ENCODE measurements at regions not wholly inside any gene's neighbourhood (a gene's known extent, or its start where the extent isn't known, plus 50 kb on each side); places are given as distances from the start of the nearest gene placed in this dataset.

GRCh38 chr18:46338205-46338604 lies 234.0 kb downstream of the HAUS1 start:
- no peaks in the 10 kb centered on the region for H3K4me1 ChIP-seq (ENCODE audit: control insufficient read depth, extremely low read depth, insufficient read depth, low read length)
- H3K9me1 ChIP-seq (replicated peaks; ENCODE audit: control insufficient read depth, extremely low read depth, insufficient read depth, low read length) = no peaks in the 10 kb centered on the region
- no peaks in the 10 kb centered on the region for H4K20me1 ChIP-seq (replicated peaks; ENCODE audit: control insufficient read depth, extremely low read depth, insufficient read depth, low read length)
- no peak overlapping the region for H3K27ac ChIP-seq (ENCODE audit: insufficient read depth, low read depth, low read length)
- TF ChIP-seq POLR2AphosphoS5 (IDR thresholded peaks at IDR 0.05; ENCODE audit: insufficient read depth, low read depth, low read length) (no peak), EZH2 (IDR thresholded peaks at IDR 0.05; ENCODE audit: borderline replicate concordance, low read depth, low read length, severe bottlenecking) (no peak), MYC (IDR thresholded peaks at IDR 0.05; ENCODE audit: low read depth, low read length) (no peak), FOS (IDR thresholded peaks at IDR 0.05; ENCODE audit: borderline replicate concordance, insufficient read depth, low read length) (no peak)
- H3K9ac ChIP-seq (replicated peaks; ENCODE audit: extremely low read depth, insufficient read depth, low read length) = no peak overlapping the region
- no peaks in the 10 kb centered on the region for H3K9me3 ChIP-seq (replicated peaks; ENCODE audit: control insufficient read depth, insufficient read depth, low read length)
- H3K36me3 ChIP-seq (ENCODE audit: control insufficient read depth in 2 of 2, extremely low read depth in 1 of 2, insufficient read depth in 2 of 2, low read length in 2 of 2) = no peaks in the 10 kb centered on the region
- FAIRE-seq = no peak
- dilution Hi-C loops (cut with MboI; ENCODE audit: extremely low pct_ligation_motif_present, low sequenced_read_pairs) (no loop called here), intact Hi-C loops (cut with micrococcal nuclease) (no loop called here)
- peaks cover 30 to 36% of the 10 kb centered on the region in 2 experiments for H3K27me3 ChIP-seq (ENCODE audit: control insufficient read depth in 2 of 2, insufficient read depth in 2 of 2, low read length in 2 of 2)
- no peak for DNase-seq (ENCODE audit: low read depth, low spot score)
- no peak overlapping the region for H2AFZ ChIP-seq (ENCODE audit: low read depth, low read length)
- CTCF ChIA-PET = no interaction called here
- no peaks in the 10 kb centered on the region for H3K79me2 ChIP-seq (ENCODE audit: control insufficient read depth, insufficient read depth, low read length)
- no peak overlapping the region for H3K4me2 ChIP-seq (ENCODE audit: insufficient read depth, low read length)
- H3K4me3 ChIP-seq (replicated peaks in 1 of 3; ENCODE audit: insufficient read depth in 1 of 3, low read depth in 1 of 3, low read length in 3 of 3) = no peak overlapping the region
- POLR2A ChIA-PET = no interaction called here
- no TSS peak for BruUV-seq (replicated peaks)

GRCh38 chr18:46338766-46339165 lies 234.6 kb downstream of the HAUS1 start:
- no peak for TF ChIP-seq POLR2A (IDR thresholded peaks at IDR 0.05; ENCODE audit: low read depth, low read length)
- TF ChIP-seq POLR2AphosphoS5 (IDR thresholded peaks at IDR 0.05; ENCODE audit: insufficient read depth, low read depth, low read length) = no peak
- TF ChIP-seq GATA2 (IDR thresholded peaks at IDR 0.05; ENCODE audit: insufficient read depth, insufficient read length, low read depth, low read length) = no peak
- no peak for TF ChIP-seq JUN (IDR thresholded peaks at IDR 0.05; ENCODE audit: borderline replicate concordance, insufficient read depth, insufficient read length, low read depth)
- no peak for TF ChIP-seq CTCF (IDR thresholded peaks at IDR 0.05; ENCODE audit: extremely low read depth in 1 of 2, insufficient read depth in 1 of 2, low read depth in 1 of 2, low read length in 2 of 2)
- no peak for TF ChIP-seq MAX (IDR thresholded peaks at IDR 0.05; ENCODE audit: insufficient read depth, insufficient read length)
- no peak for TF ChIP-seq EZH2 (IDR thresholded peaks at IDR 0.05; ENCODE audit: borderline replicate concordance, low read depth, low read length, severe bottlenecking)
- no peak for TF ChIP-seq MYC (IDR thresholded peaks at IDR 0.05; ENCODE audit: low read depth, low read length)
- no peak for TF ChIP-seq FOS (IDR thresholded peaks at IDR 0.05; ENCODE audit: borderline replicate concordance, insufficient read depth, low read length)
- Histone ChIP-seq H3K9me3 (replicated peaks; ENCODE audit: control insufficient read depth, insufficient read depth, low read length) (no peaks in the 10 kb centered on the region), H3K4me3 (replicated peaks in 1 of 3; ENCODE audit: insufficient read depth in 1 of 3, low read depth in 1 of 3, low read length in 3 of 3) (no peak overlapping the region), H4K20me1 (replicated peaks; ENCODE audit: control insufficient read depth, extremely low read depth, insufficient read depth, low read length) (no peaks in the 10 kb centered on the region), H3K36me3 (ENCODE audit: control insufficient read depth in 2 of 2, extremely low read depth in 1 of 2, insufficient read depth in 2 of 2, low read length in 2 of 2) (no peaks in the 10 kb centered on the region), H3K27me3 (ENCODE audit: control insufficient read depth in 2 of 2, insufficient read depth in 2 of 2, low read length in 2 of 2) (peaks cover 25 to 32% of the 10 kb centered on the region in 2 experiments), H3K79me2 (ENCODE audit: control insufficient read depth, insufficient read depth, low read length) (no peaks in the 10 kb centered on the region), H2AFZ (ENCODE audit: low read depth, low read length) (no peak overlapping the region), H3K27ac (ENCODE audit: insufficient read depth, low read depth, low read length) (no peak overlapping the region), H3K4me1 (ENCODE audit: control insufficient read depth, extremely low read depth, insufficient read depth, low read length) (no peaks in the 10 kb centered on the region), H3K4me2 (ENCODE audit: insufficient read depth, low read length) (no peak overlapping the region), H3K9ac (replicated peaks; ENCODE audit: extremely low read depth, insufficient read depth, low read length) (no peak overlapping the region), H3K9me1 (replicated peaks; ENCODE audit: control insufficient read depth, extremely low read depth, insufficient read depth, low read length) (no peaks in the 10 kb centered on the region)
- ChIA-PET POLR2A (no interaction called here), CTCF (no interaction called here)
- dilution Hi-C loops (cut with MboI; ENCODE audit: extremely low pct_ligation_motif_present, low sequenced_read_pairs) (no loop called here), intact Hi-C loops (cut with micrococcal nuclease) (no loop called here)
- no TSS peak for BruUV-seq (replicated peaks)
- DNase-seq (ENCODE audit: low read depth, low spot score) (no peak), FAIRE-seq (no peak)
